ENCODE measurements at regions not wholly inside any gene's neighbourhood (a gene's known extent, or its start where the extent isn't known, plus 50 kb on each side); places are given as distances from the start of the nearest gene placed in this dataset.

DNA sequence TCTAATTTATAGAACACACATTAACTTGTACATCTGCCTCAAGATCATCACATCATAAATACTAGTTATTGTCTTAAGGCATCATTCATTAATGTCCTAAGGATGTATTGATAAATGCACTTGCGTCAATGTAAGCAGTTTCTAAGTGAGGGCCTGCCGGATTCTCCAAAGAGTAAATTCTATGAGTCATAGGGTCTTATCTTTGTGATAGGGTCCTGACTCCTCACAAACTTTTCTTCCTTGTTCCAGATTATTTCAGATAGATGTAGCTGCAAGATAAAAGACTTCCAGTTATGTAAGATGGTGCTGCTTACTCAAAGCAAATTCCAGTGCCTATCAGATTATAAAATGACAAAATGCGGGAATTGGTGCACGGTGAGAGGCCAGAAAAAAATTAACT is 315.0 kb upstream of the SLC39A10 start:
- H3K4me3 ChIP-seq (ENCODE audit: low read depth, low read length, poor library complexity, severe bottlenecking) = no peak overlapping the region
- H3K27ac ChIP-seq (ENCODE audit: low read depth, low read length, poor library complexity, severe bottlenecking) = no peak overlapping the region
- no peaks in the 10 kb centered on the region for H3K36me3 ChIP-seq (ENCODE audit: insufficient read depth, low read length)
- BruUV-seq (replicated peaks) = no TSS peak
- H3K9me3 ChIP-seq (ENCODE audit: low read length) = no peaks in the 10 kb centered on the region
- H3K4me2 ChIP-seq (ENCODE audit: low read length) = no peak overlapping the region
- H3K9me2 ChIP-seq (ENCODE audit: insufficient read depth, low read length) = no peaks in the 10 kb centered on the region
- peak overlapping the region; percentile 53; the same call in 1 of the 2 replicates for H2AFZ ChIP-seq (ENCODE audit: low read length)
- no peak for DNase-seq (ENCODE audit: low spot score)
- H4K20me1 ChIP-seq (ENCODE audit: insufficient read depth, low read length) = no peaks in the 10 kb centered on the region
- peaks cover 23% of the 10 kb centered on the region for H3K4me1 ChIP-seq (ENCODE audit: insufficient read depth, low read length, poor library complexity, severe bottlenecking)
- intact Hi-C loops (cut with micrococcal nuclease; ENCODE audit: unreplicated experiment) = loop anchor here (5.0 kb wide), 1 partner anchor 220 kb away; no protein-coding TSS in a partner anchor
- ChIA-PET POLR2A (interaction anchor here (0.6 to 1.2 kb wide), 6 partner anchors 9 to 1060 kb away, joined by 3 to 5 read pairs (median 4); no protein-coding TSS in a partner anchor), CTCF (ENCODE audit: unreplicated experiment) (no interaction called here)
- TF ChIP-seq, protein P1, sequence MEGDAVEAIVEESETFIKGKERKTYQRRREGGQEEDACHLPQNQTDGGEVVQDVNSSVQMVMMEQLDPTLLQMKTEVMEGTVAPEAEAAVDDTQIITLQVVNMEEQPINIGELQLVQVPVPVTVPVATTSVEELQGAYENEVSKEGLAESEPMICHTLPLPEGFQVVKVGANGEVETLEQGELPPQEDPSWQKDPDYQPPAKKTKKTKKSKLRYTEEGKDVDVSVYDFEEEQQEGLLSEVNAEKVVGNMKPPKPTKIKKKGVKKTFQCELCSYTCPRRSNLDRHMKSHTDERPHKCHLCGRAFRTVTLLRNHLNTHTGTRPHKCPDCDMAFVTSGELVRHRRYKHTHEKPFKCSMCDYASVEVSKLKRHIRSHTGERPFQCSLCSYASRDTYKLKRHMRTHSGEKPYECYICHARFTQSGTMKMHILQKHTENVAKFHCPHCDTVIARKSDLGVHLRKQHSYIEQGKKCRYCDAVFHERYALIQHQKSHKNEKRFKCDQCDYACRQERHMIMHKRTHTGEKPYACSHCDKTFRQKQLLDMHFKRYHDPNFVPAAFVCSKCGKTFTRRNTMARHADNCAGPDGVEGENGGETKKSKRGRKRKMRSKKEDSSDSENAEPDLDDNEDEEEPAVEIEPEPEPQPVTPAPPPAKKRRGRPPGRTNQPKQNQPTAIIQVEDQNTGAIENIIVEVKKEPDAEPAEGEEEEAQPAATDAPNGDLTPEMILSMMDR (conservative IDR thresholded peaks at IDR 0.05; ENCODE audit: low read length) = no peak
- TF ChIP-seq EZH2phosphoT487 (IDR thresholded peaks at IDR 0.05; ENCODE audit: borderline replicate concordance, low read depth, low read length) = no peak
- no peaks in the 10 kb centered on the region for H3K79me2 ChIP-seq (ENCODE audit: insufficient read depth, low read depth, low read length)

DNA sequence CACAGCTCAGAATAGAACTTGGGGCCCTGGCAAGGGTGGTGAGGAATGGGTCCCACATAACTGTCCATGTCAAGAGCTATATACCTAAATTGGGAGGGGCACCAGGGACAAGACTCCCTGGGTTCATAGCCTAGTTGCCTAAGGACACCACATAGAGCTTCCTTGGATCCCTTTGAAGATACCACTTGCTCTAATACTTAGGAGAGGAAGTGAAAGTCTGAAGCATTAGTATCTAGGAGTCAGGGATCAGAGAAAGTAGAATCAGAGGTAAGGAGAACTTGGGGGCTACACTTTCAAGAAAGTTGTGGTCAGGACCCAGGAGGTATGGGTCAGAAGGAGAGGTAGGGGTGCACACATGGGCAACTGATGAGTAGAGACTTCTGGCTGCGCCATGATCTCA is 318.2 kb upstream of the SLC39A10 start:
- Histone ChIP-seq H3K79me2 (ENCODE audit: insufficient read depth, low read depth, low read length) (no peaks in the 10 kb centered on the region), H3K4me1 (ENCODE audit: insufficient read depth, low read length, poor library complexity, severe bottlenecking) (peaks cover 28% of the 10 kb centered on the region), H3K9me3 (ENCODE audit: low read length) (no peaks in the 10 kb centered on the region), H3K4me2 (ENCODE audit: low read length) (no peak overlapping the region), H3K36me3 (ENCODE audit: insufficient read depth, low read length) (no peaks in the 10 kb centered on the region), H2AFZ (ENCODE audit: low read length) (no peak overlapping the region), H3K9me2 (ENCODE audit: insufficient read depth, low read length) (no peaks in the 10 kb centered on the region), H4K20me1 (ENCODE audit: insufficient read depth, low read length) (no peaks in the 10 kb centered on the region), H3K27ac (ENCODE audit: low read depth, low read length, poor library complexity, severe bottlenecking) (no peak overlapping the region), H3K4me3 (ENCODE audit: low read depth, low read length, poor library complexity, severe bottlenecking) (no peak overlapping the region)
- peak; percentile 7 for DNase-seq (ENCODE audit: low spot score)
- TF ChIP-seq, protein P1 (conservative IDR thresholded peaks at IDR 0.05; ENCODE audit: low read length) = no peak
- no peak for TF ChIP-seq EZH2phosphoT487 (IDR thresholded peaks at IDR 0.05; ENCODE audit: borderline replicate concordance, low read depth, low read length)
- ChIA-PET CTCF (ENCODE audit: unreplicated experiment) (no interaction called here), POLR2A (interaction anchor here (0.6 to 1.7 kb wide), 4 partner anchors 9 to 1529 kb away, joined by 3 to 5 read pairs (median 4); no protein-coding TSS in a partner anchor)
- BruUV-seq (replicated peaks) = no TSS peak
- intact Hi-C loops (cut with micrococcal nuclease; ENCODE audit: unreplicated experiment) = no loop called here

DNA sequence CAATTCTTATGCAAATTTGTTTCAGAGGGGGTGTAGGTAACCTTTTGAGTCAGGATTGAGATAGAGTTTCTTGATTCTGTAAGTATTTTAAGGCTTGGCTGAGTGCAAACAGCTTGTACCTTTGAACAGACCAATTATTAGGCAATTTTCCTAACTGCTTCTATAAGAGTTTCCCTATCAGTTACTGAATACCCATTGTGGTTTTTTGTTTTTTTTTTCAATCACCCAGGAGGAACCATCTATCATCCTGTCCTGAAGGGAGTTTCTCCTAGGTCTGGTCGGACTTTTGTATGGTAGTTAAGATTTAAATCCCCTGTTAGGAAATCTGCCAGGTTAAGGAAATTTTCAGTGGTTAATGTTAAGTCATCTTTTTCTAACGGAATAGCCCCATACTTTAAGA is 319.4 kb upstream of the SLC39A10 start:
- Histone ChIP-seq H3K27ac (ENCODE audit: low read depth, low read length, poor library complexity, severe bottlenecking) (no peak overlapping the region), H3K4me2 (ENCODE audit: low read length) (no peak overlapping the region), H3K36me3 (ENCODE audit: insufficient read depth, low read length) (no peaks in the 10 kb centered on the region), H3K4me1 (ENCODE audit: insufficient read depth, low read length, poor library complexity, severe bottlenecking) (peaks cover 25% of the 10 kb centered on the region), H3K9me3 (ENCODE audit: low read length) (no peaks in the 10 kb centered on the region), H4K20me1 (ENCODE audit: insufficient read depth, low read length) (no peaks in the 10 kb centered on the region), H2AFZ (ENCODE audit: low read length) (no peak overlapping the region), H3K9me2 (ENCODE audit: insufficient read depth, low read length) (no peaks in the 10 kb centered on the region), H3K4me3 (ENCODE audit: low read depth, low read length, poor library complexity, severe bottlenecking) (no peak overlapping the region), H3K79me2 (ENCODE audit: insufficient read depth, low read depth, low read length) (no peaks in the 10 kb centered on the region)
- POLR2A ChIA-PET = interaction anchor here (0.7 kb wide), 1 partner anchor 467 kb away, joined by 4 read pairs; no protein-coding TSS in a partner anchor
- BruUV-seq (replicated peaks) = no TSS peak
- no peak for DNase-seq (ENCODE audit: low spot score)
- TF ChIP-seq EZH2phosphoT487 (IDR thresholded peaks at IDR 0.05; ENCODE audit: borderline replicate concordance, low read depth, low read length) = no peak
- TF ChIP-seq, protein P1 (conservative IDR thresholded peaks at IDR 0.05; ENCODE audit: low read length) = no peak
- intact Hi-C loops (cut with micrococcal nuclease; ENCODE audit: unreplicated experiment) = no loop called here
- CTCF ChIA-PET (ENCODE audit: unreplicated experiment) = no interaction called here
